Cardiac muscle cell (in vitro differentiated cells and primary cell): ENCODE measurements at regions not wholly inside any gene's neighbourhood (a gene's known extent, or its start where the extent isn't known, plus 50 kb on each side); places are given as distances from the start of the nearest gene placed in this dataset.

Experiments
- DNase-seq, 2 donors: peaks; one replicate each; pipeline versions ENCODE4 v3.0.0 to v3.0.0-alpha.2; 2010 to 2017; ENCODE audit warnings: low read depth in 1 of 2, low spot score in 1 of 2
- H3K27ac ChIP-seq: fragments of 200-600 bp; sonication (generic); 2 replicates; pipeline ENCODE4 v1.5.1; 2016
- H3K27me3 ChIP-seq: fragments of 200-600 bp; sonication (generic); 2 replicates; pipeline ENCODE4 v1.6.0; 2016; ENCODE audit warnings: control low read depth
- H3K36me3 ChIP-seq: fragments of 200-600 bp; sonication (generic); 2 replicates; pipeline ENCODE4 v1.5.1; 2016; ENCODE audit warnings: control low read depth
- H3K4me1 ChIP-seq: fragments of 200-600 bp; sonication (generic); 2 replicates; pipeline ENCODE4 v1.8.1; 2017; ENCODE audit warnings: low read depth, mild to moderate bottlenecking, mixed run types
- H3K4me3 ChIP-seq: fragments of 200-600 bp; sonication (generic); 2 replicates; pipeline ENCODE4 v1.5.1; 2016; ENCODE audit warnings: mild to moderate bottlenecking
- H3K9me3 ChIP-seq: fragments of 200-600 bp; sonication (generic); 2 replicates; pipeline ENCODE4 v1.5.1; 2017; ENCODE audit warnings: low read depth, mild to moderate bottlenecking, control low read depth
- CTCF ChIP-seq: IDR thresholded peaks from 2 replicates; pipeline ENCODE4 v1.5.1; 2012; ENCODE audit warnings: low read depth, mild to moderate bottlenecking, low read length

GRCh38 chr2:158740127-158740526 is 55.0 kb upstream of the DAPL1 start:
- no peaks in the 10 kb centered on the region for H3K27me3 ChIP-seq
- H3K4me1 ChIP-seq: peaks cover 3% of the 10 kb centered on the region
- no peaks in the 10 kb centered on the region for H3K9me3 ChIP-seq
- no peaks in the 10 kb centered on the region for H3K36me3 ChIP-seq
- no peak overlapping the region for H3K4me3 ChIP-seq
- TF ChIP-seq CTCF: no peak
- no peak overlapping the region for H3K27ac ChIP-seq
- DNase-seq: peak in 1 of 2 donors; percentile 56

- Histone ChIP-seq H3K27ac (no peak overlapping the region), H3K9me3 (no peaks in the 10 kb centered on the region), H3K27me3 (no peaks in the 10 kb centered on the region), H3K4me3 (no peak overlapping the region), H3K36me3 (no peaks in the 10 kb centered on the region), H3K4me1 (peaks cover 3% of the 10 kb centered on the region)
- DNase-seq: peak in 1 of 2 donors; percentile 85
- TF ChIP-seq CTCF: no peak
These were observed 54.5 kb upstream of the DAPL1 start for GRCh38 chr2:158740621-158741020.

- H3K4me1 ChIP-seq: peaks cover 3% of the 10 kb centered on the region
- H3K4me3 ChIP-seq: no peak overlapping the region
- no peaks in the 10 kb centered on the region for H3K27me3 ChIP-seq
- no peaks in the 10 kb centered on the region for H3K36me3 ChIP-seq
- no peaks in the 10 kb centered on the region for H3K9me3 ChIP-seq
- DNase-seq: peak in 1 of 2 donors; percentile 23
- no peak for TF ChIP-seq CTCF
- H3K27ac ChIP-seq: no peak overlapping the region
These were observed 53.5 kb upstream of the DAPL1 start for GRCh38 chr2:158741625-158742024.

- Histone ChIP-seq H3K4me3 (no peak overlapping the region), H3K36me3 (no peaks in the 10 kb centered on the region), H3K4me1 (peaks cover 3% of the 10 kb centered on the region), H3K9me3 (no peaks in the 10 kb centered on the region), H3K27ac (no peak overlapping the region), H3K27me3 (peaks cover 2% of the 10 kb centered on the region)
- no peak for DNase-seq
- TF ChIP-seq CTCF: no peak
These were observed 52.6 kb upstream of the DAPL1 start for GRCh38 chr2:158742536-158742935.

- no peak for TF ChIP-seq CTCF
- no peak overlapping the region for H3K4me3 ChIP-seq
- H3K4me1 ChIP-seq: peaks cover 3% of the 10 kb centered on the region
- H3K27me3 ChIP-seq: peaks cover 5% of the 10 kb centered on the region
- no peaks in the 10 kb centered on the region for H3K36me3 ChIP-seq
- H3K9me3 ChIP-seq: no peaks in the 10 kb centered on the region
- no peak overlapping the region for H3K27ac ChIP-seq
- no peak for DNase-seq
These were observed 51.7 kb upstream of the DAPL1 start for GRCh38 chr2:158743466-158743865.

GRCh38 chr2:158743879-158744278 is 51.2 kb upstream of the DAPL1 start:
- no peak overlapping the region for H3K27ac ChIP-seq
- TF ChIP-seq CTCF: no peak
- H3K4me1 ChIP-seq: peaks cover 3% of the 10 kb centered on the region
- no peak overlapping the region for H3K4me3 ChIP-seq
- H3K27me3 ChIP-seq: peaks cover 7% of the 10 kb centered on the region
- no peak for DNase-seq
- H3K9me3 ChIP-seq: no peaks in the 10 kb centered on the region
- no peaks in the 10 kb centered on the region for H3K36me3 ChIP-seq
